HG02763 (cell line): ENCODE measurements at regions not wholly inside any gene's neighbourhood (a gene's known extent, or its start where the extent isn't known, plus 50 kb on each side); places are given as distances from the start of the nearest gene placed in this dataset.
"Not testable (repeated sequence)": the region's sequence is repeated elsewhere in the genome, so short reads cannot be mapped to it uniquely, and the experiment has no call there.

Source experiments
- ATAC-seq: cut with Tn5 transposase; IDR thresholded peaks from one replicate; pipeline ENCODE4 v1.9.1; 2021; ENCODE audit warnings: mild to moderate bottlenecking, moderate library complexity; ENCODE audit not compliant: unreplicated experiment

DNA sequence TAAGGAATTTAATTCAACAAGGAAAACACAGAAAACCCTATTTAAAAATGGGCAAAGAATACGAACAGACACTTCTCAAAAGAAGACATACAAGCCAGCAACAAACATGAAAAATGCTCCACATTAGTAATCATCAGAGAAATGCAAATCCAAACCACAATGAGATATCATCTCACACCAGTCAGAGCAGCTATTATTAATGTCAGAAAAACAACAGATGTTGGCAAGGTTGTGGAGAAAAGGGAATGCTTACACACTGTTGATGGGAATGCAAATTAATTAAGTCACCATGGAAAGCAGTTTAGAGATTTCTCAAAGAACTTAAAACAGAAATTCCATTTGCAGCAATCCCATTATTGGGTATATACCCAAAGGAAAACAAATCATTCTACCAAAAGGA, 55.2 kb downstream of the GCC1 start:
- no peak for ATAC-seq

DNA sequence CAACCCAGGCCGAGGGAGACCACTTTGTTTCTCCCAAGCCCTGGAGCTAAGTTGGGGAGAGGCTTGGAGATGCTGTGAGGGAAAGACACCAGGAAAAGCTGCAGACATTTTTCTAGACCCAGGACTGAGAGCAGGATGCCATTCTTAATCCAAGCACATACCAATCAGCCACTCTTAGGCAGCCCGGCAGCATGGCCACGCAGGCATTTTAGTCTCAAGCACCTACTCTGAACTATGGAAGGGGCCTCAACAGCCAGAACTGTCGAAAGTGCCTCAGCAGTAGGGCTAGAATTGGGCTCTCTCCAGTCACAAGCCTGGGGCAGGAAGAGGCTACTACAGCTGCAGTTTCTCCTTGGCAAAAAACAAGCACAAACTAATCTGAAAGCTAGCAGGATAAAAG, 57.8 kb downstream of the GCC1 start:
- no peak for ATAC-seq

GRCh38 chr7:127525866-127526480, 59.4 kb downstream of the GCC1 start:
- no peak for ATAC-seq

GRCh38 chr7:127516320-127516719, 69.1 kb downstream of the GCC1 start:
- no peak for ATAC-seq

- ATAC-seq, result no peak
These were observed 70.9 kb downstream of the GCC1 start for GRCh38 chr7:127514499-127514898.

GRCh38 chr7:127513311-127513710, 72.1 kb downstream of the GCC1 start:
- no peak for ATAC-seq

DNA sequence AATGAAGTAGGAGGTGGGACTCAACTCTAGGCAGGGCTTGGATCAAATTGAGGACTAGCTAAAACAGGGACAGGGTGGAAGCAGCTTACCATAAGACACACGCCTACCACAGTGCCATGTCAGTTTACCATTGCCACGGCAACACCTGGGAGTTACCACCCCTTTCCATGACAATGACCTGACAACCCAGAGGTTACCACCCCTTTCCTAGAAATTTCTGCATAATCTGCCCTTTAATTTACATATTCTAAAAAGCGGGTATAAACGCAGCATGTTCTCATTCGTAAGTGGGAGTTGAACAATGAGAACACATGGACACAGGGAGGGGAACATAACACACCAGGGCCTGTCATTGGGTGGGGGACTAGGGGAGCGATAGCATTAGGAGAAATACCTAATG, 72.7 kb downstream of the GCC1 start:
- ATAC-seq, result no peak

- ATAC-seq, result no peak
These were observed 80.7 kb downstream of the GCC1 start for GRCh38 chr7:127504715-127505114.

GRCh38 chr7:127501817-127502216, 83.6 kb downstream of the GCC1 start:
- no peak for ATAC-seq

GRCh38 chr7:127487381-127487780, 94.9 kb upstream of the ZNF800 start:
- no peak for ATAC-seq

GRCh38 chr7:127486654-127487053, 94.1 kb upstream of the ZNF800 start:
- ATAC-seq, result no peak

GRCh38 chr7:127485482-127485881, 93.0 kb upstream of the ZNF800 start:
- ATAC-seq, result no peak

DNA sequence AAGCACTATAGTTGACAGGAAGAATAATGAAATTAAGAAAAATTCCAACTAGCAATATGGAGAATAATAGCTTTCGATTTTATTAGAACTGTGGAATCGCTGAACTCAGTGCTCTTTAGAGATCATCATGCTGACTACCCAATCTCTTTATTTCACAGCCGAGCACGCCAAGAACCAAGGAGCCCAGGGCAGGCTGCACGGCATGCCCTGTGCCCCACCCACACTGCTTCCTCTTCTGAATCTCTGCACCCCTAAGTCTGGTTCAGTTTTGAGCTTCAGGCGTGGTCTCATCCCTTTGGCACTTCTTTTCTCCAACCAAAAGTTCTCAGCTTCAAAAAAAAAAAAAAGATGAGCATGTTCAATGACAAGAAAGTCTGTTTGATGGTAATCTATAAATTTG, 92.4 kb upstream of the ZNF800 start:
- ATAC-seq, result no peak

- ATAC-seq, result no peak
These were observed 86.0 kb upstream of the ZNF800 start for GRCh38 chr7:127478461-127478860.

DNA sequence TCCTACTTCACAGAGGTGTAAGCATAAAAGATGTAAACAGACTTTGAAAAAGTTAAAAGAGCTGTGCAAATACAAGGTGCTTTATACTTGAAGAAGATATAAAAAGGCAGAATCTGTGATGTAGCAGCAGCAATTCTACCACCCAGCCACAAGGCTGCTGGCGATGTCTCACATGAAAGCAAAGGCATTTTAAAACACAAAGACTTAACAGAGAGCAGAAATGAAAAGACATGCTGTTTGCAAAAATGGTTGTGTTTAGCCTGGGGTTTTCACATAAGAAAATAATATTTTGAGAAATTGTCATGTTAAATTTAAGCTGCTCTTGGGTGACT, 85.5 kb upstream of the ZNF800 start:
- ATAC-seq, result no peak

GRCh38 chr7:127477295-127478023, 85.0 kb upstream of the ZNF800 start:
- ATAC-seq, result no peak

- ATAC-seq, result no peak
These were observed 84.1 kb upstream of the ZNF800 start for GRCh38 chr7:127476618-127477017.

DNA sequence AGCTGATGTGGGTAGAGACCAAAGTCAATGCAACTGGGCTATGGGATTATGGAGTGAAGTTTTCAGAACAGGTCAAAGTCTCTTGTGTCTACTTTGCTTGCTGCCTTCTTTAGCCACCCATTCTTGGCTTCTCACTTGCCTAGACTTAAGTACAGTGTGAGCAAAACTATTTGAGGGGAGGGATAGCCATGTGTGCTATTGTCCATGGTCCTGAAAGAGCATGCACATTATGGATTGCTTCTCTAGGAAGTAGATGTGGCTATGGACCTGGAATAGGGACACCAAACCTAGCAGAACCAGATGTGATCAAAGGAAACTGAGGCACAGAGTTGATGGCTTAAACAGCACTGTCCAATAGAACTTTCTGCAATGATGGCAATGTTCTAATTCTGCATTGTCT, 81.9 kb upstream of the ZNF800 start:
- ATAC-seq, result no peak

DNA sequence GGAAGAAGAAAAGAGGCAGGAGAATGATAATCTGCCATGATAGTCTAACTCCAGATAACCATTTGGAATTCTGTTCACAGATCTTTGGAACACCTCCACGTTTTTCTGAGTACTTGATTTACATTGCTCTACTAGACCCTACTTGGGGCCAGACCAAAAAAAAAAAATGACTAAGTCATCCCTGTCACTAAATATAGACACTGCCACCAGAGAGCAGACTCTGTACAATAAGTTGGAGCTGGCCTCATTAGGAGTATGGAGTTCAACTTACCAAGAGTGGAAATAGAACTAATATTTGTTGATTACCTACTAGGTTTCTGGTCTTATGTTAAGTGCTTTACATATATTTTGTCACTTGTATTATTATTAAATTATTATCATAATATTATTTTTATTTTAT, 80.9 kb upstream of the ZNF800 start:
- ATAC-seq, result no peak

DNA sequence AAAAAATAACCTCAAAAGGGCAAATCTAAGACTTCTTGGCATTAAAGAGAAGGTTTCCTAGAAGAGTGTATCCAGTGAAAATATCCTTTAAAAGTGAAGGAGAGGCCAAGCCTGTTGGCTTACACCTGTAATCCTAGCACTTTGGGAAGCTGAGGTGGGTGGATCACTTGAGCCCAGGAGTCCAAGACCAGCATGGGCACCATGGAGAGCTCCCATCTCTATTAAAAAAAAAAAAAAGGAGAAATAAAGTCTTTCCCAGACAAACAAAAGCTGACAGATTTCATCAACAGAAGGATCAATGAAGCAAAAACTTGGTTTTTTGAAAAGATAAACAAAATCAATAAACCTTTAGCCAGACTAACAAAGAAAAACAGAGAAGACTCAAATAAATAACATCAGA, 67.6 kb upstream of the ZNF800 start:
- ATAC-seq, result no peak

- ATAC-seq, result not testable (repeated sequence)
These were observed 58.8 kb upstream of the ZNF800 start for GRCh38 chr7:127451258-127451657.

GRCh38 chr7:127448566-127448965, 56.1 kb upstream of the ZNF800 start:
- no peak for ATAC-seq
